ENCODE measurements at regions not wholly inside any gene's neighbourhood (a gene's known extent, or its start where the extent isn't known, plus 50 kb on each side); places are given as distances from the start of the nearest gene placed in this dataset.

- no peak for TF ChIP-seq CTCF (CRISPR knock-in tag; IDR thresholded peaks at IDR 0.05)
- no peak for TF ChIP-seq ZNF431 (CRISPR knock-in tag; IDR thresholded peaks at IDR 0.05; ENCODE audit: borderline replicate concordance, low read depth)
- no peak for TF ChIP-seq NPAS2 (CRISPR knock-in tag; IDR thresholded peaks at IDR 0.05; ENCODE audit: borderline replicate concordance)
- TF ChIP-seq DR1 (CRISPR knock-in tag; IDR thresholded peaks at IDR 0.05) = no peak
- no peak for TF ChIP-seq ZBTB37 (CRISPR knock-in tag; IDR thresholded peaks at IDR 0.05)
- TF ChIP-seq PHF20 (CRISPR knock-in tag; IDR thresholded peaks at IDR 0.05) = no peak
- TF ChIP-seq MED8 (CRISPR knock-in tag; IDR thresholded peaks at IDR 0.05; ENCODE audit: insufficient replicate concordance) = no peak
- TF ChIP-seq MAFK (conservative IDR thresholded peaks at IDR 0.05 in 1 of 2, IDR thresholded peaks at IDR 0.05 in 1 of 2; ENCODE audit: low read length in 2 of 2) = no peak
- no peak for TF ChIP-seq ZNF672 (CRISPR knock-in tag; IDR thresholded peaks at IDR 0.05)
Observed at GRCh38 chr4:10200869-10201268, 84.3 kb upstream of the WDR1 start.
